ENCODE measurements at regions not wholly inside any gene's neighbourhood (a gene's known extent, or its start where the extent isn't known, plus 50 kb on each side); places are given as distances from the start of the nearest gene placed in this dataset.

GRCh38 chr11:15698855-15699254, 584.1 kb downstream of the INSC start:
- no peak for DNase-seq (ENCODE audit: low read depth)

- no peak for DNase-seq (ENCODE audit: low read depth)
Measured at GRCh38 chr11:15699978-15700377, 585.3 kb downstream of the INSC start.

DNA sequence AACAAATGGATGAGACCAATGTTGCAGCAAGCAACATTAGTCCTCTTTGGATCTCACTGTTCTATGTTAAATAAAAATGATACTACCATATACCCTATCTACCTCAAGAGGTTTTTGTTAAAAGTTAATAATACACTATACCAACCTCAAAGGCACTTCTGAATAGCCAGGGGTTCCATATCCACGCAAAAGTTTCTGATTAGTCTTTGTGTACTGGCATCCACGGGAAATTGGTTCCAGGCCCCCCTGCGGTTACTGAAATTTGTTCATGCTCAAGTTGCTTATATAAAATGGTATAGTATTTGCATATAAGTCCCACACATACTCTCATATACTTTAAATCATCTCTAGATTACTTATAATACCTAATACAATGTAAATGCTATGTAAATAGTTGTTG, 585.7 kb downstream of the INSC start:
- DNase-seq (ENCODE audit: low read depth): no peak

DNA sequence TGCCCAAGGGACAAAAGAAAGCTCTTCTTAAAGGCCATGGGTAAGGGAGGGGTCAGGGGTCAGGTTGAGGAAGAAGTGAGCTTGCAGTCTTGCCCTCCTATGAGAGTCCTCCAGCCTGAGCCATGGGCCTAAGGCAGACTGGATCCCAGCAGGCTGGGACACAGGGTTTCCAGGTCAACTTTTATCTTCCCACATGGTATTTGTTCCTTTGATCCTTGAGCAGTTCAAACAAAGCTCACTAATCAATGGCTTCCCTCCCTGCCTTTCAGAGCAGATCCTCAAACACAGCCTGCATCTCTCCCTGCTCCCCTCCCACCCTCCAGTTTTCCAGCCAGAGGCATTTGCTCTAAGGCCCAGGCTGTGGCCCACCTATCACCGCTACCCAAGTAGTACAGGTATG, 589.3 kb downstream of the INSC start:
- no peak for DNase-seq (ENCODE audit: low read depth)

DNA sequence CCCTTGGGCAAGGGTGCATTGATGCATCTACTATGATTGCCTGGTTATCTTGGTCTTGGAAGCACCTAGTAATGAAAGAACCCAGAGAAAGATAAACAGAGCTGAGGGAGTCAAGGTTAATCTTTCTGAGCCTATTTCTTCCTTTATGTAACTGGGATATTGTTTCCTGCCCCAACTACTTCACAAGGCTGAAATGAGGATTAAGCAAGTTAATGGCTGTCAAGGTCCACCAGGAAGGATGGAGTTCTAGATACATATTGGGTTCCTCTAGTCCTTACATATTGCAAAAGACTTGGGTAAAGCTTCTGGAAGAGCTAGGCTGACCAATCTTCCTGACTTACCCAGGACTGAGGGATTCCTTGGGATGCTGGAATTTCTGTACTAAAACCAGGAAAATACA, 589.8 kb downstream of the INSC start:
- no peak for DNase-seq (ENCODE audit: low read depth)

GRCh38 chr11:15705891-15706290, 591.2 kb downstream of the INSC start:
- no peak for DNase-seq (ENCODE audit: low read depth)

DNA sequence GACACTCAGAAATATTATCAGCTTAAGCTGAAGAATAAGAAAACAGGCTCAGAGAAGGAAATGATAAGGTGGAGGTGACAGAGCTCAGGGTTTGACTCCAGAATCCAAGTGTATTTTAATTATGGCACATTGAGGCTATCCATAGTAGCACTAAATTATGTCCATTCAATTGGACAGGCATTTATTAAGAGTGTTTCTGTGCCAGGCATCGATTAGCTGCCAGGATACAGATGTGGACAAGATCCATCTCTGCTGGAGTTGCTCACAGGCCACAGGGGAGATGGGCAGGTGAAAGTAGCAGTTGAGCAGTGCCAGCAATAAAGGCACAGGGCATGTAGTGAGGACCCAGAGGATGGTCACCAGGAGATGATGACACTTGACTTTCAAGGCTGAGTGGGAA, 592.5 kb downstream of the INSC start:
- DNase-seq (ENCODE audit: low read depth): no peak

DNA sequence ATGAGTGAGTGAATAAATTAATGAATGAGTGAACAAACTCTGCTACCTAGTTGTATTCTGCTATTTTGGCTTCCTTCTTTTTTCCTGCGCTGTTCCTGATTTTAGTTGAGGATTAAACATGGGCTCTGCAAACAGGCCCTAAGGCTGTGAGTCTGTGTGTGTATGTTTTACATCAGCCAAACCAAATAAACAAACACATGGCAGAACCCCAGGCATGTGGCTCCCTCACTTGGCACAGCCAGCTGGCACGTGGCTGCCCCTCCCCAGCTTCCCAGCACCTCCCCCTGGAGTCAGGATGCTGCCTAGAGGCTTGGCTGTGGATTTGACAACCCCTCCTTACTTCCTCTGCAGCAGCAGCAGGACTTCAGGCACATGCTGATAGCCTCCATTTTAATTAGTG, 593.2 kb downstream of the INSC start:
- DNase-seq (ENCODE audit: low read depth): no peak

DNA sequence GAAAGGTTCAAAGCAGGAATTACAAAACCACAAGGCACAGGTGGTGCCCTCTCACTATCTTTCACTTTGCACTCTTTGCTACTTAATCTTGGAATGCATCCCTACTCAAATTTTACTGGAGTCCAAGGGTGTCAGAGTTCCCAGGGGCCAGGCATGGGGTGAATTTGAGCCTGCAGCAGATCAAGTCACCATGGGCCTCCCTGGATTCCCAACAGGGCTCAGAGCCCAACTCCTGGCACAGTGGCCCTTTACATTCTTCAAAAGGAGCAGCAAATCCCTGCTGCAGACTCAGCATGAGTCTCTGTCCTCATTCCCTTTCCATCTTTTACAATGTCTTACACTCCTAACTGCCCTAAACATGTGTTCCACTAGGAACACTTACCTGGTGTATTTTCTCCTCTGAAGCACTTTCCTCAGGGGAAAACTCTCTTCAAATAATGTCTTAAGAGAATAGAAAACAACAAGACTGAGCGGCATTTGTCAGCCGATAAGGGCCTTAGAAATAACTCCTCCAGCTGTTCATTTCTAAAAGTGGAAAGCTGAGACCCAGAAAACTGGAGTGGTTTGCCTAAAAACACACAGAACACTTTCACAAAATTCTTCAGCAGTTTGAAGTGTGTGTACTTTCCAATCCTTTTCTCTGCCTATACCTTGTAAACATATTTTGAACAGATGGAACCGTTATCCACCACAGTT, 596.0 kb downstream of the INSC start:
- no peak for DNase-seq (ENCODE audit: low read depth)

GRCh38 chr11:15711311-15711710, 596.6 kb downstream of the INSC start:
- no peak for DNase-seq (ENCODE audit: low read depth)

DNA sequence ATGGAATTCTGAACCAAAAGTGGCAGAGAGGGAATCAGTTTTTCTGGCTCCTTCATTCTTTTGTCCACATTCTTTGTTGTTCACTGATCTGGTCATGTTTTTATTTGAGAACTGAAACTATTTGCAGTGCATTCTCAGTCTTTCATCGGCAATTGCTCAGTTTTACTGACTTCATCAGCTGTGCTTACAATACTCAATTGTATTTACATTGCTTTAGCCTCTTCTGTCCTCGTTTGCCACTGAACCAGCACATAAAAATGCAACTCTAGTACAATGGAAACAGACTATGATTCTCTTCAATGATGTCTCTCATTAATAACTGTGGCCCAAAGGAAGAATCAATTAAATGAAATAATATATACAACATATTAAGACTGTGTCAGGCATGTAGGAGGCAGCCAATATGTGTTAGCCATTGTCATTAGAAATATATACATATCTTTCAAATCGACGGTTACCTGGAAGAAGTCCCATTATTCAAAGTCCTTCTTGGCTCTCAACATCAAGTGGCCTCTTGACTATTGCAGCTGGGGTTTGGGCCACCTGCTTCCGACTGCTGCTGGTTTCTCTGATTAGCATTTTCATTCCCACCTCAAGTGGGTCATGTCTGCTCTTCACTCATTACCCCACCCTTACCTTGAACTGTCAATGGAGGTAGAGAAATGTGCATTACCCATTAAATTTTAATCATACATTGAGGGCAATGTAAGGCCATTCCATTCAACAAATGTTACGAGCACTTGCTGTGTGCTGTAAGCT, 600.1 kb downstream of the INSC start:
- DNase-seq (ENCODE audit: low read depth): no peak

- no peak for DNase-seq (ENCODE audit: low read depth)
Measured at GRCh38 chr11:15716550-15716949, 601.8 kb downstream of the INSC start.

DNA sequence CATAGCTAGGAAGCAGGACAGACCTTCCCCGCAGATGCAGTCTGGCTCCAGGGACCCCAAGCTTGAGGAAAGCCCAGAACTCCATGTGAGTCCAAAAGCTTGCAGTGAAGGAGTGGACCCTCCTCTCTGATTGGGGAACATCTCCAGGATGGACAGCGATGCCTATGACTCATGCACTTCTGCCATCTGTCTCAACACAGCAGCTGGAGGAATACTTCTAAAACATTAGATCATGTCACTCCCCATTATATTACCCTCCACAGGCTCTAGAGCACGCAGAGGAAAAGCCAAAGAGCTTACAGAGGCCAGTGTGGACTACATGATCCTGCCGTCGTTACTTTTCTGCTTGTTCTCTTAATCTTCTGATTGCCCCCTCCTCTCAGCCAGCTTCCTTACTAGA, 605.7 kb downstream of the INSC start:
- DNase-seq (ENCODE audit: low read depth): no peak

DNA sequence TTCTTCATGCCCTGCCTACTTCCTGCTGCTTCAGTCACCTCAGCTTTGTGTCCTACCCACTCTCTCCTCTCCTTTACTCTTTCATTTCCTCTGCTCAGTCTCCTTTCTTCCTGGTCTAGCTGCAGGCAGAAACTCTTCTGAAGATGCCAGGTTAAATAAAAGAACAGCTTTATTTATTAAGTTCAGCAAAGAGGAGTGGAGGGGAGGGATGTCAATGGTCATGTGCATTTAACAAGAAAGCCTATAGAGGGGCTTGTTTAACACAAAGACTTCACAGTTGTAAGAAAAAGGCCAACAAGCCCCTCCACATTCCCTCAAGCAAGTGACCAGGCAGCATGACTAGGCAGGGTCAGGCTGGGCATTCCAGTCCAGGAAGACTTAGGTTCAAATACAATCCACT, 609.2 kb downstream of the INSC start:
- no peak for DNase-seq (ENCODE audit: low read depth)

DNA sequence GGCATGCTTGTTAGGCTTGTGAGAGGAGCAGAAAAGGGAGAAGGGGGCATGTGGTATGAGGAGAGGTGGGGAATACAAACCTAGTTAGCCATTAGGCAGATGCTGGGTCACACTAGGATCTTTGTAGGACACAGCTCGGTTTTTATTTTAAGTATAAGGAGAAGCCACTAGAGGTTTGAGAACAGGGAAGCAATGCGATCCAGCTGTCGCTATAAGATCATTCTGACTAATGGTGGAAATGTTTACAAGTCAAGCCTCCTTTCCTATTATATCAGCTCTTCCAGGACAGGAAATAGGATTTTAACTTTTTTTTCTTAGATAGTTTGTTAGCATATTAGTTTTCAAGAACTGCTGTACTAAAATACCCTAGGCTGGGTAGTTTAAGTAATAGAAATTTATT, 609.9 kb downstream of the INSC start:
- no peak for DNase-seq (ENCODE audit: low read depth)

DNA sequence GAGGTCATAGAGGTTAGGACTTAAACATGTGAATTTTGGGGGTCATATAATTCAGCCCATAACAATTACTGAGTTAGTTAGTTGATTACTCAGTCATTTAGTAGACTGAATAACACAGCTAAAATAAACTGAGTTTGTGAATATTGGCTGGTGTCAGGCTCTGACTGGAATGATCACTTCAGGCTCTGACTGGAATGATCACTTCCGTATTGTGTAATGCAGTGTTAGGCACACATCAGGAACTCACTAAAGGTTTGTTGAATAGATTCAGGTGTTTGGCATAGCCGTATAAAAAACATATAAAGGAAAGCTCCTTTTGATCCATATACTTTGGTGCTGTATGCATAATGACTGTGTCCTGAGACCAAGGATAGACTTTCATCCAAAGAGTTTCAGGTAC, 610.5 kb downstream of the INSC start:
- no peak for DNase-seq (ENCODE audit: low read depth)

- no peak for DNase-seq (ENCODE audit: low read depth)
Measured at GRCh38 chr11:15726221-15726746, 611.6 kb downstream of the INSC start.

DNA sequence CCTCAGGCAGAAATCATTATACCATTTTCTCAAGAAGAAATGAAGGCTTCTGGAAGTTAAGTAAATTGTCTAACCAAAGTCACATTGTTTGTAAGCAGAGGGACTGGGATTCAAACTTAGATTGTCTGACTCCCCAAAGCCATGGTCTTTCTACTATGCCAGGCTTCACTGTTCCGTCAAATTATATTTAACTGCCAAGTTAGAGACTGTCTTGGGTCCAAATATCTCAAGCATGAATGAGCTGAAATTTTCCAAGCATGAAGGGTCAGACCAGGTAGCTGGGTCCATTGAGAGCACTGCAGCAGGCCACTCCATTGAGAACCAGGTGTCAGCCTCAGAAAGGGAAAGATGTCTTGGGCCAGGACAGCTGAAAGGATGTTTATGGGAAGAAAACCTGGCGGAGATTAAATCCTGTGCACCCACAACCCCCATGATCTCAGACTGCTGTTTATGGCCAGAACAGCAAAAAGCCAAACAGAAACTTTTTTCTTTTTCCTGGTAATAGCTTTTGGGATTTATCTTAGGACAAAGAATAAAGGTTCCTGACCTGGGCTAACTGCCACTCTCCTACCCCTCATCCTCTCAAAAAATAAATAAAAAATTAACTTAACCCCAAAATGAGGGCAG, 612.3 kb downstream of the INSC start:
- no peak for DNase-seq (ENCODE audit: low read depth)

- DNase-seq (ENCODE audit: low read depth): no peak
Measured at GRCh38 chr11:15727520-15727914, 612.8 kb downstream of the INSC start.

DNA sequence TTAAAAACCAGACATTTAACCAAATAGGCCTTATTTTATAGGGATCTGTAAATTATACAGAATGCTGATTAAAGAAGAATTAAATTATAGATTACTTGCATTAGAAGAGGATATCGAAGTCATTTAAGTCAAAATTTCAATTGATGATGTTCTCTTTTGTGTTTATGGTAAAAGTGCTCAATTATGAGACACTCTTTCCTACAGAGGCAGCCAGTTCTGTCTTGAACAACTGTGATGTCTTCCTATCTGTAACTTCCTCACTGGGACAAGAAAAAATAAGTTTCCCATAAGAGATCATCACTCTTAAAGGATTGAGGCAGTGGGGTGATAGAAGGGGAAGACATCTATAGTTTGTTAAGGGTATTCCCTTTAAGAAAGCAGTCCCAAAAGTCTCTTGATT, 613.5 kb downstream of the INSC start:
- DNase-seq (ENCODE audit: low read depth): no peak

DNA sequence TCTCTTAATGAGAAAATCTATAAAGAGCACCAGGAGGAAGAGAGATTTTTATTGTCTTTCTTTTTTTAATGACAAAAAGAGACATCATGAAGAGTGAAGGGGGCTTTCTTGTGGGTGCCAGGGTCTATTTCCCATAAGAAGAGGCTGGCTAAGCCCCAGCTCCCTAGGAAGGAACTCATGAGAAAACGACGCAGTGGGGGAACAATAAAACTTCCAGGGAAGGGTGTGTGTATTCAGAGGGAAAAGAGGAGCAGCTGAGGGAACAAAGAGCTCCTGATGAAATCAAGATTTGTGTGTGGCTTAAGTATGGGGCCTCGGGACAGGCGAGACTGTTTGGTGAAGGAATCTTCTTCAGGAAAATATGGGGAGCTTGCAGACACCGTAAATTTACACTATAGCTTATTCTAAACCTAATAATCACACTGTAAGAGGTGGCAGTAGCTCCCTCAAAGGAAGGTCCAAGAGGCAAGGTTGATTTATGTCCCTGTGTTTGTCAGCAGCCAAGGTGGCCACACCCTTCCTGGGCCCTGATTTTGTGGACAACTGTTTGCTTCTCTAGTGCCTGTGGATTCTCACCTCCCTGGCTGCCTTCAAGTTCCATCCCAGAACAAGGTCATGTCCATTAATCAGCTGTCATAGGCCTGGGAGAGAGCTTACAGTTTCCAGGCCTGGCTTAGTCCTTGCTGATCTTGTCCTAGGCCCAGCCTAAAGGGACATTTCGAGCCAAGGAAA, 615.7 kb downstream of the INSC start:
- no peak for DNase-seq (ENCODE audit: low read depth)

DNA sequence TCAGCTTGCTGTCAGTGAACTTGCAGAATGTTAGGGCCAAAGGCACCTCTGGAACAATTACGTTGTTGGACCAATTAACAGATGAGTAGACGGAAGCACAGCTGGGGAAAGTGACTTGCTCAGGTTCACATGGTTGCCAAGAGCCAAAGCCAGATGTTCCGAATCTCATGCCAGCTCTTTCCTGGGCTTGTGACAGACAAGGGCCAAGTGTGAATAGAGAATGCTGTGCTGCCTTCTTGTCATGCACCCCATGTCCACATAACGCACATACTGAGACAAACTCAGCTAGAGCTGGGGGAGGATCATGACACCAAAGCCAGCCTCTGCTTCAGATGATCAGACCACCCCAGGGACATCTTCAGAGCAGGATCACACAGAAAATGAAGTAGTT, 616.3 kb downstream of the INSC start:
- DNase-seq (ENCODE audit: low read depth): no peak

DNA sequence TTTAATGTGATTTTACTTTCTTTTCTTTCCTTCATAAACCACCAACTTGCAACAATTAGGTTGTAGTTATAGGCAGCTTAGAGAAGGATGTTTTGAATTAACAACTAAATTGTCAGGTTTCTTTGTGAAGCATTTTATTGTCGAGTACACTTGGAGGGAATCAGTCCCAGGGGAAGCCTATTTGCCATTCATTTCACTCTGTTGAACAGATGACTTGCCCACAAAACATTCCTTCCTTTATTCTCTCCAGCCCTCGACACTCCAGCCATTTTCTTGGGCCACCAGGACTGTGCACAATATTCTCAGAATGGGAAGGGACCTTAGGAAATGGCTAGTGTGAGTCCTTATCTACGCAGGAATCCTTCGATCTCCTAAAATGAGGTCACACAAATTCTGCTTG, 620.6 kb downstream of the SOX6 start:
- no peak for DNase-seq (ENCODE audit: low read depth)
